ENCODE measurements at regions not wholly inside any gene's neighbourhood (a gene's known extent, or its start where the extent isn't known, plus 50 kb on each side); places are given as distances from the start of the nearest gene placed in this dataset.

- TF ChIP-seq REST (IDR thresholded peaks at IDR 0.05) (no peak), EGR1 (IDR thresholded peaks at IDR 0.05; ENCODE audit: low read depth in 2 of 2) (no peak), SP1 (IDR thresholded peaks at IDR 0.05) (no peak), MAX (IDR thresholded peaks at IDR 0.05) (no peak)
Measured at GRCh38 chr6:23377830-23378229, 748.2 kb upstream of the NRSN1 start (continued).

GRCh38 chr6:23380465-23380864, 745.5 kb upstream of the NRSN1 start:
- 92% methylated on average over 3 of the region's 3 CpGs for WGBS
- no peaks in the 10 kb centered on the region for H3K27me3 ChIP-seq (ENCODE audit: control insufficient read depth in 4 of 4, insufficient read depth in 4 of 4, low read length in 3 of 4)
- H3K36me3 ChIP-seq (ENCODE audit: control insufficient read depth in 4 of 4, insufficient read depth in 3 of 4, low read depth in 1 of 4, low read length in 3 of 4): no peaks in the 10 kb centered on the region
- H3K4me1 ChIP-seq (ENCODE audit: control insufficient read depth in 4 of 4, insufficient read depth in 4 of 4, low read length in 3 of 4): no peaks in the 10 kb centered on the region
- no peak for DNase-seq (ENCODE audit: low spot score)
- H3K9me3 ChIP-seq (ENCODE audit: control insufficient read depth in 4 of 4, low read length in 3 of 4): no peaks in the 10 kb centered on the region
- H3K9ac ChIP-seq (ENCODE audit: low read depth in 1 of 2, low read length in 2 of 2): no peak overlapping the region
- no peak overlapping the region for H3K4me3 ChIP-seq (ENCODE audit: low read depth in 1 of 3, low read length in 3 of 3)
- TF ChIP-seq HNF4A (conservative IDR thresholded peaks at IDR 0.05) (no peak), EGR1 (IDR thresholded peaks at IDR 0.05; ENCODE audit: low read depth in 2 of 2) (no peak), HNF4G (IDR thresholded peaks at IDR 0.05) (no peak), JUND (IDR thresholded peaks at IDR 0.05) (no peak), RAD21 (IDR thresholded peaks at IDR 0.05) (no peak), MAX (IDR thresholded peaks at IDR 0.05) (no peak)
- TF ChIP-seq, protein P1, sequence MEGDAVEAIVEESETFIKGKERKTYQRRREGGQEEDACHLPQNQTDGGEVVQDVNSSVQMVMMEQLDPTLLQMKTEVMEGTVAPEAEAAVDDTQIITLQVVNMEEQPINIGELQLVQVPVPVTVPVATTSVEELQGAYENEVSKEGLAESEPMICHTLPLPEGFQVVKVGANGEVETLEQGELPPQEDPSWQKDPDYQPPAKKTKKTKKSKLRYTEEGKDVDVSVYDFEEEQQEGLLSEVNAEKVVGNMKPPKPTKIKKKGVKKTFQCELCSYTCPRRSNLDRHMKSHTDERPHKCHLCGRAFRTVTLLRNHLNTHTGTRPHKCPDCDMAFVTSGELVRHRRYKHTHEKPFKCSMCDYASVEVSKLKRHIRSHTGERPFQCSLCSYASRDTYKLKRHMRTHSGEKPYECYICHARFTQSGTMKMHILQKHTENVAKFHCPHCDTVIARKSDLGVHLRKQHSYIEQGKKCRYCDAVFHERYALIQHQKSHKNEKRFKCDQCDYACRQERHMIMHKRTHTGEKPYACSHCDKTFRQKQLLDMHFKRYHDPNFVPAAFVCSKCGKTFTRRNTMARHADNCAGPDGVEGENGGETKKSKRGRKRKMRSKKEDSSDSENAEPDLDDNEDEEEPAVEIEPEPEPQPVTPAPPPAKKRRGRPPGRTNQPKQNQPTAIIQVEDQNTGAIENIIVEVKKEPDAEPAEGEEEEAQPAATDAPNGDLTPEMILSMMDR (IDR thresholded peaks at IDR 0.05; ENCODE audit: low read depth, low read length, missing input control): no peak
- no peak overlapping the region for H3K27ac ChIP-seq (ENCODE audit: low read depth in 1 of 2, low read length in 2 of 2)

DNA sequence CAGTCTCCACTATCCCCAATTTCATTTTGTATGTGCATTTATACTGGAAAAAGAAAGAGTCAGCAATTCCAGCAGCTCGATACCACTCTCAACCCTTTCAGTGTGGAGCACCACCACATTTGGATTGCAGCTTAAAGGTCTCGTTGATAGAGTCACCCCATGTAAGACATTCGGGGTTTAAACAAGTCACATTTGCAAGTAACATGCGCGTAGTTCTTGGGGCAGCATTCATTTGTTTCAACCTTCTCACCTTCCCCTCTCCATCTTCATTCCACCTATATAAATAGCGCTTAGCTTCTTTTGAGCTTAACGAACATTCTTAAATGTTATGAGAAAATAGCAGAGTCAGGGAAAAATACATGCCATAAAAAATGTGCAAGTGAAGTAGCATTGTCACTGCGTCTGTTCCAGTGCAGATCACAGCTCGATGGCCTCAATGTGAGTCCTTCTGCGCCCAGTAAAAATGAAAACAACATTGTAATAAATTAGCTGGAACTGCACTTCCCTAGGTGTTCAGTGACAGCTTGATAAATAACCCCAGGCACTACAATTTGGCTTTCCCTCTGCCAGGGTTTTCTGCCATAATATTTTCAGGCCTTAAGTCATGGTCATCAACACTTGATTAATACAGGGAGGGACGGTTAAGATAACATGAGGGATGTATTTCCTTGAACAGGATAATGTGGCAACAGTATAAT, 737.8 kb upstream of the NRSN1 start:
- DNase-seq (ENCODE audit: low spot score): no peak
- no peak overlapping the region for H3K27ac ChIP-seq (ENCODE audit: low read depth in 1 of 2, low read length in 2 of 2)
- no peaks in the 10 kb centered on the region for H3K36me3 ChIP-seq (ENCODE audit: control insufficient read depth in 4 of 4, insufficient read depth in 3 of 4, low read depth in 1 of 4, low read length in 3 of 4)
- H3K9me3 ChIP-seq (ENCODE audit: control insufficient read depth in 4 of 4, low read length in 3 of 4): no peaks in the 10 kb centered on the region
- no peak overlapping the region for H3K4me3 ChIP-seq (ENCODE audit: low read depth in 1 of 3, low read length in 3 of 3)
- H3K9ac ChIP-seq (ENCODE audit: low read depth in 1 of 2, low read length in 2 of 2): no peak overlapping the region
- no peaks in the 10 kb centered on the region for H3K4me1 ChIP-seq (ENCODE audit: control insufficient read depth in 4 of 4, insufficient read depth in 4 of 4, low read length in 3 of 4)
- WGBS: 95% methylated on average over 11 of the region's 11 CpGs
- H3K27me3 ChIP-seq (ENCODE audit: control insufficient read depth in 4 of 4, insufficient read depth in 4 of 4, low read length in 3 of 4): no peaks in the 10 kb centered on the region
- TF ChIP-seq FOXA1 (IDR thresholded peaks at IDR 0.05) (no peak), HNF4A (conservative IDR thresholded peaks at IDR 0.05) (no peak), RXRA (IDR thresholded peaks at IDR 0.05) (no peak), SP1 (IDR thresholded peaks at IDR 0.05) (no peak), JUND (IDR thresholded peaks at IDR 0.05) (no peak), NR2F2 (IDR thresholded peaks at IDR 0.05) (no peak), REST (IDR thresholded peaks at IDR 0.05) (no peak), YY1 (IDR thresholded peaks at IDR 0.05) (no peak), GABPA (IDR thresholded peaks at IDR 0.05 in 1 of 2, conservative IDR thresholded peaks at IDR 0.05 in 1 of 2) (no peak)
- TF ChIP-seq, protein P1 (IDR thresholded peaks at IDR 0.05; ENCODE audit: low read depth, low read length, missing input control): no peak
- TF ChIP-seq, protein P2, sequence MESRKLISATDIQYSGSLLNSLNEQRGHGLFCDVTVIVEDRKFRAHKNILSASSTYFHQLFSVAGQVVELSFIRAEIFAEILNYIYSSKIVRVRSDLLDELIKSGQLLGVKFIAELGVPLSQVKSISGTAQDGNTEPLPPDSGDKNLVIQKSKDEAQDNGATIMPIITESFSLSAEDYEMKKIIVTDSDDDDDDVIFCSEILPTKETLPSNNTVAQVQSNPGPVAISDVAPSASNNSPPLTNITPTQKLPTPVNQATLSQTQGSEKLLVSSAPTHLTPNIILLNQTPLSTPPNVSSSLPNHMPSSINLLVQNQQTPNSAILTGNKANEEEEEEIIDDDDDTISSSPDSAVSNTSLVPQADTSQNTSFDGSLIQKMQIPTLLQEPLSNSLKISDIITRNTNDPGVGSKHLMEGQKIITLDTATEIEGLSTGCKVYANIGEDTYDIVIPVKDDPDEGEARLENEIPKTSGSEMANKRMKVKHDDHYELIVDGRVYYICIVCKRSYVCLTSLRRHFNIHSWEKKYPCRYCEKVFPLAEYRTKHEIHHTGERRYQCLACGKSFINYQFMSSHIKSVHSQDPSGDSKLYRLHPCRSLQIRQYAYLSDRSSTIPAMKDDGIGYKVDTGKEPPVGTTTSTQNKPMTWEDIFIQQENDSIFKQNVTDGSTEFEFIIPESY (IDR thresholded peaks at IDR 0.05): no peak
